GM21528 (cell line): ENCODE measurements at regions not wholly inside any gene's neighbourhood (a gene's known extent, or its start where the extent isn't known, plus 50 kb on each side); places are given as distances from the start of the nearest gene placed in this dataset.

ENCODE experiments used
- ATAC-seq: cut with Tn5 transposase; IDR thresholded peaks from one replicate; pipeline ENCODE4 v1.9.1; 2021; ENCODE audit warnings: mild to moderate bottlenecking, moderate library complexity; ENCODE audit not compliant: unreplicated experiment, low FRiP score

GRCh38 chr13:40132249-40132648 is 476.8 kb downstream of the COG6 start:
- no peak for ATAC-seq

GRCh38 chr13:40136896-40137295 is 481.4 kb downstream of the COG6 start:
- ATAC-seq = no peak

GRCh38 chr13:40137400-40137799 is 481.9 kb downstream of the COG6 start:
- ATAC-seq = no peak

GRCh38 chr13:40139896-40140520 is 484.5 kb downstream of the COG6 start:
- ATAC-seq = no peak

GRCh38 chr13:40141859-40142555 is 486.5 kb downstream of the COG6 start:
- no peak for ATAC-seq

GRCh38 chr13:40143106-40143505 is 487.6 kb downstream of the COG6 start:
- ATAC-seq = no peak

GRCh38 chr13:40143559-40143958 is 488.1 kb downstream of the COG6 start:
- ATAC-seq = no peak

- no peak for ATAC-seq
These were observed 489.7 kb downstream of the COG6 start for GRCh38 chr13:40145139-40145538.

GRCh38 chr13:40146063-40146462 is 490.6 kb downstream of the COG6 start:
- ATAC-seq = no peak

- no peak for ATAC-seq
These were observed 491.2 kb downstream of the COG6 start for GRCh38 chr13:40146611-40147117.

- no peak for ATAC-seq
These were observed 492.6 kb downstream of the COG6 start for GRCh38 chr13:40148101-40148500.

- ATAC-seq = no peak
These were observed 493.3 kb downstream of the COG6 start for GRCh38 chr13:40148742-40149141.

- ATAC-seq = no peak
These were observed 494.3 kb downstream of the COG6 start for GRCh38 chr13:40149611-40150274.

- no peak for ATAC-seq
These were observed 496.2 kb downstream of the COG6 start for GRCh38 chr13:40151673-40152072.

GRCh38 chr13:40152145-40152544 is 496.7 kb downstream of the COG6 start:
- no peak for ATAC-seq

- no peak for ATAC-seq
These were observed 497.5 kb downstream of the COG6 start for GRCh38 chr13:40152922-40153321.

- ATAC-seq = no peak
These were observed 498.1 kb downstream of the COG6 start for GRCh38 chr13:40153516-40153915.

GRCh38 chr13:40155201-40155600 is 499.7 kb downstream of the COG6 start:
- no peak for ATAC-seq

- ATAC-seq = no peak
These were observed 502.8 kb downstream of the COG6 start for GRCh38 chr13:40158218-40158617.

- ATAC-seq = no peak
These were observed 503.3 kb downstream of the COG6 start for GRCh38 chr13:40158757-40159156.

- ATAC-seq = no peak
These were observed 504.3 kb downstream of the COG6 start for GRCh38 chr13:40159736-40160135.
